Coronary artery (tissue), 2 donors: ENCODE measurements at regions not wholly inside any gene's neighbourhood (a gene's known extent, or its start where the extent isn't known, plus 50 kb on each side); places are given as distances from the start of the nearest gene placed in this dataset.

Source experiments
- DNase-seq: peaks from one replicate; pipeline ENCODE4 v3.0.0-alpha.2; 2017; ENCODE audit warnings: low spot score
- H3K27ac ChIP-seq, 2 donors: fragments of 200-600 bp; sonication (generic); one replicate each; pipeline ENCODE4 v1.5.1; 2016 to 2019
- H3K4me3 ChIP-seq: fragments of 200-600 bp; sonication (generic); 2 replicates; pipeline ENCODE4 v1.5.1; 2016; ENCODE audit warnings: mild to moderate bottlenecking, moderate library complexity
- CTCF ChIP-seq: fragments of 200-600 bp; sonication (generic); IDR thresholded peaks from one replicate; pipeline ENCODE4 v1.5.1; 2019; ENCODE audit warnings: antibody characterized with exemption

- no peak for TF ChIP-seq CTCF
- Histone ChIP-seq H3K27ac (no peak overlapping the region), H3K4me3 (no peak overlapping the region)
- DNase-seq = no peak
These were observed 160.8 kb downstream of the CBLL2 start for GRCh38 chrX:22433292-22434070.

GRCh38 chrX:22445880-22446279 lies 173.2 kb downstream of the CBLL2 start:
- Histone ChIP-seq H3K4me3 (no peak overlapping the region), H3K27ac (no peak overlapping the region)
- no peak for DNase-seq
- no peak for TF ChIP-seq CTCF

GRCh38 chrX:22462959-22463358 lies 190.2 kb downstream of the CBLL2 start:
- TF ChIP-seq CTCF = no peak
- Histone ChIP-seq H3K4me3 (no peak overlapping the region), H3K27ac (no peak overlapping the region)
- DNase-seq = no peak

- TF ChIP-seq CTCF = no peak
- Histone ChIP-seq H3K4me3 (no peak overlapping the region), H3K27ac (no peak overlapping the region)
- no peak for DNase-seq
These were observed 194.9 kb downstream of the CBLL2 start for GRCh38 chrX:22467571-22467970.

- H3K27ac ChIP-seq = no peak overlapping the region
- no peak overlapping the region for H3K4me3 ChIP-seq
- TF ChIP-seq CTCF = no peak
- no peak for DNase-seq
These were observed 208.7 kb downstream of the CBLL2 start for GRCh38 chrX:22481436-22481835.

- TF ChIP-seq CTCF = no peak
- Histone ChIP-seq H3K27ac (no peak overlapping the region), H3K4me3 (no peak overlapping the region)
- DNase-seq = no peak
These were observed 213.6 kb downstream of the CBLL2 start for GRCh38 chrX:22486296-22486695.

- Histone ChIP-seq H3K27ac (no peak overlapping the region), H3K4me3 (no peak overlapping the region)
- DNase-seq = no peak
- no peak for TF ChIP-seq CTCF
These were observed 244.2 kb downstream of the CBLL2 start for GRCh38 chrX:22516893-22517292.
